ENCODE measurements at regions not wholly inside any gene's neighbourhood (a gene's known extent, or its start where the extent isn't known, plus 50 kb on each side); places are given as distances from the start of the nearest gene placed in this dataset.

GRCh38 chr18:28960146-28960545 is 783.2 kb upstream of the CDH2 start:
- Histone ChIP-seq H3K79me2 (ENCODE audit: insufficient read depth, low read depth) (no peaks in the 10 kb centered on the region), H3K4me1 (ENCODE audit: low read depth, poor library complexity, severe bottlenecking) (no peaks in the 10 kb centered on the region), H3K36me3 (ENCODE audit: insufficient read depth) (no peaks in the 10 kb centered on the region), H3K4me3 (IDR thresholded peaks at IDR 0.05; ENCODE audit: insufficient read depth, low read depth, low read length) (no peak overlapping the region), H3K27me3 (ENCODE audit: insufficient read depth, low read depth) (no peaks in the 10 kb centered on the region), H3K4me2 (no peak overlapping the region), H3K9ac (no peak overlapping the region), H3K27ac (no peak overlapping the region), H4K20me1 (ENCODE audit: insufficient read depth) (no peaks in the 10 kb centered on the region), H2AFZ (ENCODE audit: low read depth) (no peak overlapping the region)
- TF ChIP-seq CTCF (conservative IDR thresholded peaks at IDR 0.05; ENCODE audit: low read depth, low read length): no peak

GRCh38 chr18:28952339-28952738 is 775.4 kb upstream of the CDH2 start:
- Histone ChIP-seq H3K4me2 (no peak overlapping the region), H3K36me3 (ENCODE audit: insufficient read depth) (no peaks in the 10 kb centered on the region), H3K4me3 (IDR thresholded peaks at IDR 0.05; ENCODE audit: insufficient read depth, low read depth, low read length) (no peak overlapping the region), H4K20me1 (ENCODE audit: insufficient read depth) (no peaks in the 10 kb centered on the region), H3K9ac (no peak overlapping the region), H3K4me1 (ENCODE audit: low read depth, poor library complexity, severe bottlenecking) (no peaks in the 10 kb centered on the region), H3K79me2 (ENCODE audit: insufficient read depth, low read depth) (no peaks in the 10 kb centered on the region), H2AFZ (ENCODE audit: low read depth) (no peak overlapping the region), H3K27me3 (ENCODE audit: insufficient read depth, low read depth) (no peaks in the 10 kb centered on the region), H3K27ac (no peak overlapping the region)
- TF ChIP-seq CTCF (conservative IDR thresholded peaks at IDR 0.05; ENCODE audit: low read depth, low read length): no peak

GRCh38 chr18:28947900-28948299 is 771.0 kb upstream of the CDH2 start:
- no peaks in the 10 kb centered on the region for H3K36me3 ChIP-seq (ENCODE audit: insufficient read depth)
- no peak overlapping the region for H3K27ac ChIP-seq
- no peak overlapping the region for H3K9ac ChIP-seq
- no peak for TF ChIP-seq CTCF (conservative IDR thresholded peaks at IDR 0.05; ENCODE audit: low read depth, low read length)
- H3K4me2 ChIP-seq: no peak overlapping the region
- H4K20me1 ChIP-seq (ENCODE audit: insufficient read depth): no peaks in the 10 kb centered on the region
- H3K4me3 ChIP-seq (IDR thresholded peaks at IDR 0.05; ENCODE audit: insufficient read depth, low read depth, low read length): no peak overlapping the region
- H3K4me1 ChIP-seq (ENCODE audit: low read depth, poor library complexity, severe bottlenecking): no peaks in the 10 kb centered on the region
- no peaks in the 10 kb centered on the region for H3K27me3 ChIP-seq (ENCODE audit: insufficient read depth, low read depth)
- H3K79me2 ChIP-seq (ENCODE audit: insufficient read depth, low read depth): no peaks in the 10 kb centered on the region
- H2AFZ ChIP-seq (ENCODE audit: low read depth): no peak overlapping the region

GRCh38 chr18:28946471-28946870 is 769.5 kb upstream of the CDH2 start:
- no peak for TF ChIP-seq CTCF (conservative IDR thresholded peaks at IDR 0.05; ENCODE audit: low read depth, low read length)
- no peak overlapping the region for H2AFZ ChIP-seq (ENCODE audit: low read depth)
- no peak overlapping the region for H3K9ac ChIP-seq
- no peaks in the 10 kb centered on the region for H3K79me2 ChIP-seq (ENCODE audit: insufficient read depth, low read depth)
- H3K36me3 ChIP-seq (ENCODE audit: insufficient read depth): no peaks in the 10 kb centered on the region
- H3K27ac ChIP-seq: no peak overlapping the region
- H3K4me2 ChIP-seq: no peak overlapping the region
- H3K4me1 ChIP-seq (ENCODE audit: low read depth, poor library complexity, severe bottlenecking): no peaks in the 10 kb centered on the region
- H3K27me3 ChIP-seq (ENCODE audit: insufficient read depth, low read depth): no peaks in the 10 kb centered on the region
- no peak overlapping the region for H3K4me3 ChIP-seq (IDR thresholded peaks at IDR 0.05; ENCODE audit: insufficient read depth, low read depth, low read length)
- H4K20me1 ChIP-seq (ENCODE audit: insufficient read depth): no peaks in the 10 kb centered on the region

- no peak for TF ChIP-seq CTCF (conservative IDR thresholded peaks at IDR 0.05; ENCODE audit: low read depth, low read length)
- H3K4me3 ChIP-seq (IDR thresholded peaks at IDR 0.05; ENCODE audit: insufficient read depth, low read depth, low read length): no peak overlapping the region
- H3K4me1 ChIP-seq (ENCODE audit: low read depth, poor library complexity, severe bottlenecking): no peaks in the 10 kb centered on the region
- no peaks in the 10 kb centered on the region for H3K79me2 ChIP-seq (ENCODE audit: insufficient read depth, low read depth)
- H3K9ac ChIP-seq: no peak overlapping the region
- no peaks in the 10 kb centered on the region for H3K27me3 ChIP-seq (ENCODE audit: insufficient read depth, low read depth)
- no peak overlapping the region for H3K4me2 ChIP-seq
- no peak overlapping the region for H3K27ac ChIP-seq
- H3K36me3 ChIP-seq (ENCODE audit: insufficient read depth): no peaks in the 10 kb centered on the region
- H4K20me1 ChIP-seq (ENCODE audit: insufficient read depth): no peaks in the 10 kb centered on the region
- H2AFZ ChIP-seq (ENCODE audit: low read depth): no peak overlapping the region
These were observed 746.0 kb upstream of the CDH2 start for GRCh38 chr18:28922936-28923335.
